Neural cell (in vitro differentiated cells): ENCODE measurements at regions not wholly inside any gene's neighbourhood (a gene's known extent, or its start where the extent isn't known, plus 50 kb on each side); places are given as distances from the start of the nearest gene placed in this dataset.

Experiments used
- H2AFZ ChIP-seq: fragments of 200-600, 300-800 bp; sonication (generic), shearing (Covaris generic); 2 replicates; pipeline ENCODE4 v1.6.0; 2014; ENCODE audit warnings: low read depth, mild to moderate bottlenecking, antibody characterized with exemption, low read length, moderate library complexity
- H3F3A ChIP-seq: fragments of 200-600 bp; shearing (Covaris generic); 2 replicates; pipeline ENCODE4 v1.6.1; 2016; ENCODE audit warnings: mild to moderate bottlenecking, moderate library complexity, mixed read lengths, antibody characterized with exemption, low read length; ENCODE audit not compliant: insufficient read depth, poor library complexity, severe bottlenecking
- H3K27ac ChIP-seq: fragments of 200-600, 300-800 bp; sonication (generic), shearing (Covaris generic); 2 replicates; pipeline ENCODE4 v1.5.1; 2014; ENCODE audit warnings: mild to moderate bottlenecking, low read length, moderate library complexity
- H3K27me3 ChIP-seq: fragments of 300-800, 200-600 bp; sonication (generic), shearing (Covaris generic); 2 replicates; pipeline ENCODE4 v1.6.0; 2014; ENCODE audit warnings: mild to moderate bottlenecking, low read depth, low read length, moderate library complexity; ENCODE audit not compliant: insufficient read depth
- H3K36me3 ChIP-seq: fragments of 300-800, 200-600 bp; sonication (generic), shearing (Covaris generic); 2 replicates; pipeline ENCODE4 v1.5.1; 2014; ENCODE audit warnings: mild to moderate bottlenecking, antibody characterized with exemption, low read length, moderate library complexity; ENCODE audit not compliant: insufficient read depth
- H3K4me2 ChIP-seq: fragments of 300-800, 200-600 bp; sonication (generic), shearing (Covaris generic); 2 replicates; pipeline ENCODE4 v1.6.0; 2014; ENCODE audit warnings: mild to moderate bottlenecking, low read length
- H3K4me3 ChIP-seq: fragments of 300-800, 200-600 bp; sonication (generic), shearing (Covaris generic); 2 replicates; pipeline ENCODE4 v1.5.1; 2014; ENCODE audit warnings: mild to moderate bottlenecking, low read length, moderate library complexity
- H3K79me2 ChIP-seq: fragments of 200-600 bp; shearing (Covaris generic); replicated peaks from 2 replicates; pipeline ENCODE4 v1.6.0; 2014; ENCODE audit warnings: mild to moderate bottlenecking, low read length, moderate library complexity; ENCODE audit not compliant: insufficient read depth
- H3K9ac ChIP-seq: fragments of 300-800, 200-600 bp; sonication (generic), shearing (Covaris generic); 2 replicates; pipeline ENCODE4 v1.6.1; 2016; ENCODE audit warnings: mild to moderate bottlenecking, low read length, mixed read lengths
- H3K9me2 ChIP-seq: fragments of 200-600 bp; shearing (Covaris generic); 2 replicates; pipeline ENCODE4 v1.6.1; 2016; ENCODE audit warnings: mild to moderate bottlenecking, low read length, mixed read lengths; ENCODE audit not compliant: insufficient read depth
- H3K9me3 ChIP-seq: fragments of 200-600, 300-800 bp; sonication (generic), shearing (Covaris generic); 2 replicates; pipeline ENCODE4 v1.6.1; 2016; ENCODE audit warnings: mild to moderate bottlenecking, mixed run types, low read length, moderate library complexity, mixed read lengths
- H4K20me1 ChIP-seq: fragments of 200-600 bp; shearing (Covaris generic); 2 replicates; pipeline ENCODE4 v1.6.1; 2016; ENCODE audit warnings: mild to moderate bottlenecking, mixed run types; ENCODE audit not compliant: insufficient read depth
- CTCF ChIP-seq: fragments of 450-650 bp; IDR thresholded peaks from 2 replicates; pipeline ENCODE4 v1.5.1; 2014; ENCODE audit warnings: antibody characterized with exemption, mild to moderate bottlenecking, moderate library complexity; ENCODE audit not compliant: poor library complexity, severe bottlenecking
- EP300 ChIP-seq: fragments of 450-650 bp; conservative IDR thresholded peaks from 2 replicates; pipeline ENCODE4 v1.6.1; 2014; ENCODE audit warnings: antibody characterized with exemption, mild to moderate bottlenecking, moderate library complexity; ENCODE audit not compliant: poor library complexity, severe bottlenecking
- EZH2 ChIP-seq: fragments of 200-600, 300-800 bp; shearing (Covaris generic), sonication (generic); IDR thresholded peaks from 2 replicates; pipeline ENCODE4 v1.6.1; 2014; ENCODE audit warnings: antibody characterized with exemption, low read length, borderline replicate concordance, mild to moderate bottlenecking; ENCODE audit not compliant: insufficient read depth, poor library complexity, severe bottlenecking
- MXI1 ChIP-seq: fragments of 450-650 bp; conservative IDR thresholded peaks from 2 replicates; pipeline ENCODE4 v1.6.1; 2014; ENCODE audit warnings: antibody characterized with exemption, mild to moderate bottlenecking; ENCODE audit not compliant: poor library complexity, severe bottlenecking
- POLR2AphosphoS5 ChIP-seq: IDR thresholded peaks from 2 replicates; pipeline ENCODE4 v1.6.1; 2012
- RAD21 ChIP-seq: fragments of 450-650 bp; conservative IDR thresholded peaks from 2 replicates; pipeline ENCODE4 v1.6.1; 2014; ENCODE audit warnings: antibody characterized with exemption, mild to moderate bottlenecking, moderate library complexity
- REST ChIP-seq: IDR thresholded peaks from 2 replicates; pipeline ENCODE4 v1.6.1; 2012; ENCODE audit warnings: borderline replicate concordance
- SMC3 ChIP-seq: fragments of 450-650 bp; conservative IDR thresholded peaks from 2 replicates; pipeline ENCODE4 v1.6.1; 2014; ENCODE audit warnings: antibody characterized with exemption, mild to moderate bottlenecking, moderate library complexity; ENCODE audit not compliant: poor library complexity
- TAF1 ChIP-seq: IDR thresholded peaks from 2 replicates; pipeline ENCODE4 v1.6.1; 2012; ENCODE audit warnings: low read depth

GRCh38 chr4:125112536-125112935 lies 202.2 kb upstream of the FAT4 start:
- H3K27ac ChIP-seq = no peak overlapping the region
- H2AFZ ChIP-seq = no peak overlapping the region
- H3K4me2 ChIP-seq = no peak overlapping the region
- TF ChIP-seq CTCF = no peak
- TF ChIP-seq TAF1 = no peak
- no peak for TF ChIP-seq MXI1
- no peak for TF ChIP-seq SMC3
- TF ChIP-seq RAD21 = no peak
- TF ChIP-seq REST = no peak
- TF ChIP-seq EP300 = no peak
- TF ChIP-seq POLR2AphosphoS5 = no peak
- no peak for TF ChIP-seq EZH2
- no peaks in the 10 kb centered on the region for H3K9me2 ChIP-seq
- H4K20me1 ChIP-seq = no peaks in the 10 kb centered on the region
- no peaks in the 10 kb centered on the region for H3K79me2 ChIP-seq
- H3K27me3 ChIP-seq = no peaks in the 10 kb centered on the region
- no peaks in the 10 kb centered on the region for H3K9me3 ChIP-seq
- no peak overlapping the region for H3K4me3 ChIP-seq
- no peak overlapping the region for H3K9ac ChIP-seq
- H3K36me3 ChIP-seq = no peaks in the 10 kb centered on the region
- no peaks in the 10 kb centered on the region for H3F3A ChIP-seq

GRCh38 chr4:125111323-125111722 lies 203.4 kb upstream of the FAT4 start:
- H3K9ac ChIP-seq = no peak overlapping the region
- H3K4me2 ChIP-seq = no peak overlapping the region
- no peaks in the 10 kb centered on the region for H3K9me3 ChIP-seq
- no peaks in the 10 kb centered on the region for H3K79me2 ChIP-seq
- H3K36me3 ChIP-seq = no peaks in the 10 kb centered on the region
- H3K27ac ChIP-seq = no peak overlapping the region
- no peak overlapping the region for H2AFZ ChIP-seq
- H3K9me2 ChIP-seq = no peaks in the 10 kb centered on the region
- H3K4me3 ChIP-seq = no peak overlapping the region
- TF ChIP-seq CTCF (no peak), RAD21 (no peak), MXI1 (no peak), SMC3 (no peak), POLR2AphosphoS5 (no peak), EZH2 (no peak), EP300 (no peak), REST (no peak), TAF1 (no peak)
- H3F3A ChIP-seq = no peaks in the 10 kb centered on the region
- no peaks in the 10 kb centered on the region for H3K27me3 ChIP-seq
- no peaks in the 10 kb centered on the region for H4K20me1 ChIP-seq
